ENCODE measurements at regions not wholly inside any gene's neighbourhood (a gene's known extent, or its start where the extent isn't known, plus 50 kb on each side); places are given as distances from the start of the nearest gene placed in this dataset.

GRCh38 chr1:243943671-243944428, 93.8 kb upstream of the AKT3 start:
- DNase-seq: no peak

- DNase-seq: peak in 1 of 2 experiments; percentile 14
Measured at GRCh38 chr1:243942196-243943150, 92.4 kb upstream of the AKT3 start.

- DNase-seq: no peak
Measured at GRCh38 chr1:243940451-243940850, 90.4 kb upstream of the AKT3 start.

GRCh38 chr1:243939167-243939848, 89.3 kb upstream of the AKT3 start:
- DNase-seq: no peak

- DNase-seq: no peak
Measured at GRCh38 chr1:243938208-243938607, 88.2 kb upstream of the AKT3 start.

- DNase-seq: no peak
Measured at GRCh38 chr1:243933495-243933894, 83.5 kb upstream of the AKT3 start.

- DNase-seq: no peak
Measured at GRCh38 chr1:243931957-243932356, 81.9 kb upstream of the AKT3 start.

GRCh38 chr1:243930822-243931671, 81.0 kb upstream of the AKT3 start:
- DNase-seq: no peak

- no peak for DNase-seq
Measured at GRCh38 chr1:243927381-243927780, 77.3 kb upstream of the AKT3 start.

GRCh38 chr1:243926803-243927245, 76.8 kb upstream of the AKT3 start:
- DNase-seq: no peak

- no peak for DNase-seq
Measured at GRCh38 chr1:243926299-243926698, 76.3 kb upstream of the AKT3 start.

- DNase-seq: no peak
Measured at GRCh38 chr1:243924588-243925349, 74.7 kb upstream of the AKT3 start.

GRCh38 chr1:243924188-243924587, 74.1 kb upstream of the AKT3 start:
- DNase-seq: no peak

GRCh38 chr1:243923292-243924171, 73.5 kb upstream of the AKT3 start:
- DNase-seq: no peak

GRCh38 chr1:243921111-243921510, 71.1 kb upstream of the AKT3 start:
- no peak for DNase-seq

GRCh38 chr1:243917863-243918565, 68.0 kb upstream of the AKT3 start:
- DNase-seq: no peak

- DNase-seq: peak; percentile 12 to 30
Measured at GRCh38 chr1:243917177-243917862, 67.3 kb upstream of the AKT3 start.

GRCh38 chr1:243916160-243916559, 66.1 kb upstream of the AKT3 start:
- DNase-seq: no peak

- no peak for DNase-seq
Measured at GRCh38 chr1:243912347-243912746, 62.3 kb upstream of the AKT3 start.
